LNCaP clone FGC (cell line): ENCODE measurements at regions not wholly inside any gene's neighbourhood (a gene's known extent, or its start where the extent isn't known, plus 50 kb on each side); places are given as distances from the start of the nearest gene placed in this dataset.

Experiments
- DNase-seq: peaks from one replicate; pipeline ENCODE4 v3.0.0-alpha.2; 2011; ENCODE audit warnings: low read depth
- H3K4me3 ChIP-seq: 2 replicates; pipeline ENCODE4 v1.5.1; 2011; ENCODE audit warnings: mild to moderate bottlenecking, low read depth, low read length, control low read depth
- TF ChIP-seq, protein P1 (sequence below): IDR thresholded peaks from 2 replicates; pipeline ENCODE4 v1.5.1; 2012; ENCODE audit warnings: mild to moderate bottlenecking; ENCODE audit not compliant: control insufficient read depth, insufficient read depth; ENCODE audit errors: extremely low read depth

- DNase-seq = no peak
- TF ChIP-seq, protein P1, sequence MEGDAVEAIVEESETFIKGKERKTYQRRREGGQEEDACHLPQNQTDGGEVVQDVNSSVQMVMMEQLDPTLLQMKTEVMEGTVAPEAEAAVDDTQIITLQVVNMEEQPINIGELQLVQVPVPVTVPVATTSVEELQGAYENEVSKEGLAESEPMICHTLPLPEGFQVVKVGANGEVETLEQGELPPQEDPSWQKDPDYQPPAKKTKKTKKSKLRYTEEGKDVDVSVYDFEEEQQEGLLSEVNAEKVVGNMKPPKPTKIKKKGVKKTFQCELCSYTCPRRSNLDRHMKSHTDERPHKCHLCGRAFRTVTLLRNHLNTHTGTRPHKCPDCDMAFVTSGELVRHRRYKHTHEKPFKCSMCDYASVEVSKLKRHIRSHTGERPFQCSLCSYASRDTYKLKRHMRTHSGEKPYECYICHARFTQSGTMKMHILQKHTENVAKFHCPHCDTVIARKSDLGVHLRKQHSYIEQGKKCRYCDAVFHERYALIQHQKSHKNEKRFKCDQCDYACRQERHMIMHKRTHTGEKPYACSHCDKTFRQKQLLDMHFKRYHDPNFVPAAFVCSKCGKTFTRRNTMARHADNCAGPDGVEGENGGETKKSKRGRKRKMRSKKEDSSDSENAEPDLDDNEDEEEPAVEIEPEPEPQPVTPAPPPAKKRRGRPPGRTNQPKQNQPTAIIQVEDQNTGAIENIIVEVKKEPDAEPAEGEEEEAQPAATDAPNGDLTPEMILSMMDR = no peak
- no peak overlapping the region for H3K4me3 ChIP-seq
Observed at GRCh38 chr5:104650313-104651055, 1087.9 kb upstream of the NUDT12 start.

DNA sequence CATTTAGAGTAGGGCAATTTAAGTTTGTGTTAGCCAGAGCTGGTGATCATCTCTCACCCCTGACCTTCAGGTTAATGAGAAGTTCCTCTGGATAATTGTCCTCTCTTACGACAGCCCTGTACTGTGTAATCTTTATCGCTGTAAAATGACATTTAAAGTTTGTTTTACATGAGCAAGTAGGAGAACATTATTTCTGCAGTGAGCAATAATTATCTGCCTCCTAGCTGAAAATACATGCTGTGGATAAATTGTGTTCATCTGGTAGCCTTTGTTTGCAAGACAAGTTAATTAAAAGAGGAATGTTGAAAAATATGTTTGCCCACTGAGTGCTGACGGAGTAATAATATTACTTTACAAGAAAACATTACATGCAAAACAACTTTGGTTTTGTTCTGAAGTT is 1083.8 kb upstream of the NUDT12 start:
- H3K4me3 ChIP-seq = no peak overlapping the region
- no peak for DNase-seq
- TF ChIP-seq, protein P1 = no peak

DNA sequence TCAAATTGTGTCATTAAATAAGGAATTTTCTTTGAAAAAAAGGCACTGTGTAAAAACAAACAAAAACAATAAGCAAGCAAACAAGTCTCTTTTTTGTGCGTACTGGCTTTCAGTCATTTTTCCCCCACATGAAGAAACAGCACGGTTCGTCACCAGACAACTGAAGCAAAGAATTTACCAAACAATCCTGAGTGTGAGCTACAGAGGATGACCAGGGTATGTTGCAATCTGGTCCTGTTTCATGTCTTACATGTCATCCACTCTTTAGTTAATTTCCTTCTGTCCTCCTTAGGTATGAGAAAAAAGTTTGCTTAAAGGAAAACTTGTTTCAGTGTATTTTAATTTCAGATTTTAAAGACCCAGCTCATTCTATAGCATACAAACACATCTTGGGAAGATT is 1080.7 kb upstream of the NUDT12 start:
- H3K4me3 ChIP-seq = no peak overlapping the region
- DNase-seq = no peak
- TF ChIP-seq, protein P1 = no peak

DNA sequence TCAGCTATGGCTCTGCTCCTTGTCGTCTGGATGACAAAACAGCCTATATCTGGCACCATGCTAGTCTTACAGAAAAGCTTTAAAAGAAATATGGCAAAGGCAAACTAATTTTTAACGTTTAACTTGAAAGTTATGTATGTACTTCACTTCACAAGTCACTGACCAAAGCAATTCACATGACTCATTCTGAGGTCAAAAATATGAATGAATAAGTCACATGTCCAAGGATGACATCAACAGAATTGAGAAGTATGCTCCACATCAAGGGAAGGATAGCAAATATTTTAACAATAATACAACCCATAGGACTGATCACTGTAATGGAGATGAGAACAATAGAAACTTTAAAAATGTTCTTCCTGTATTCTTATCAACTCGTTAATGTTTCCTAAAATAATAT is 1072.6 kb upstream of the NUDT12 start:
- DNase-seq = no peak
- H3K4me3 ChIP-seq = no peak overlapping the region
- TF ChIP-seq, protein P1 = no peak

DNA sequence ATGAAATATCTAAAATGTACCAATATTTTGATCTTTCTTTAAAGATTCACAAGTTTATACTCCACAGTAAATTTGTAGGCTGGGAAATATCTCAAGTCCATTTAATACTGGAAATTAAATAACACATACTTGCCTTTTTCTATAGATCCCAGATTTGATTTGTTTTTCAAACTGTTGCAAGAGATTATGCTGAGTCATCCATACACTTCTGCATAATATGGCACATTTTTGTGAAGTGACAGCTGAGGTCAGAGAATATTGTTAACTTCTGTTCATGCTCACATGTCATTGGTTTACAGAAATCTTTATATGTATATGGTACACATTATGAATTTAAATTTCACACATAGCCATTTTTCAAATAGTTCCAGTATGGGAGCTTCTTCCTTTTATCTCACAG is 1066.3 kb upstream of the NUDT12 start:
- TF ChIP-seq, protein P1 = no peak
- DNase-seq = no peak
- no peak overlapping the region for H3K4me3 ChIP-seq

DNA sequence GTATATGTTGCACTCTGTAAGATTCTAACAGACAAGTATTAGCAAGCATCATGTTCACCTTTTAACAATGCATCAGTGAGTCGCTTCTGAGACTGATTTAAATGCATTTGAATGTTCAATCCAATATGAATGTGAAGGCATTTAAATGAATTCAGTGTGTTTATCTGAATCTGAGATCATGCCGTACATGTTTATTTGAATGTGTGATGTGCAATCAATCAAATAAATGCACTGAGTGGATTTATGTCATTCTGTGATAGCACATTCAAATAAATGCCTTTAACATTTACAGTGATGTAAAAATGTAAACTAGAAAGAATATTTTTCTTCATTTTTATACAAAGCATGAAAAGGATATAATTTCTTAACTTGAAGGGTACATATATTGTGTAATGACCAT is 1063.5 kb upstream of the NUDT12 start:
- TF ChIP-seq, protein P1 = no peak
- DNase-seq = no peak
- no peak overlapping the region for H3K4me3 ChIP-seq

DNA sequence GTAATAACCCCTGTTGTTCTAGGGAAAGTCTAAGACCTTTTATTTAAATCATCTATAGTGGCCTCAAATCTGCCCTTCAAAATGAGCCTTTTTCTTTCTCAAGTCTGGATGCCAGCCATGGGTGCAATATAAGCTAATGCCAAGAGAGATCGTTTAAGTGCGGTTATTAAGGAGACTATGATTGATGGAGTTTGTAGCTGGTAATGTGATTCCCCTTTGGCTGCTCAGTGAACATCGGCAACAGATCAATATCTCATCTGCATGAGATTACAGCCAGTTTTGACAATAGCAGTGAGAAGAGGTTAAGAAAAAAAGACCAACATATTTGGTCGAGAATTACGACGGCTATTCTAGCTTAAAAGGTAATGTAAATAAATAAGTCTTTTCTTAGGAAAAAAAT is 1049.4 kb upstream of the NUDT12 start:
- DNase-seq = no peak
- TF ChIP-seq, protein P1 = no peak

More for the DNA sequence above, 1049.4 kb upstream of the NUDT12 start:
- no peak overlapping the region for H3K4me3 ChIP-seq
